HG02642 (cell line): ENCODE measurements at regions not wholly inside any gene's neighbourhood (a gene's known extent, or its start where the extent isn't known, plus 50 kb on each side); places are given as distances from the start of the nearest gene placed in this dataset.
"Not testable (repeated sequence)": the region's sequence is repeated elsewhere in the genome, so short reads cannot be mapped to it uniquely, and the experiment has no call there.

Experiments
- ATAC-seq: cut with Tn5 transposase; IDR thresholded peaks from one replicate; pipeline ENCODE4 v1.9.1; 2021; ENCODE audit warnings: mild to moderate bottlenecking; ENCODE audit not compliant: unreplicated experiment, poor library complexity

DNA sequence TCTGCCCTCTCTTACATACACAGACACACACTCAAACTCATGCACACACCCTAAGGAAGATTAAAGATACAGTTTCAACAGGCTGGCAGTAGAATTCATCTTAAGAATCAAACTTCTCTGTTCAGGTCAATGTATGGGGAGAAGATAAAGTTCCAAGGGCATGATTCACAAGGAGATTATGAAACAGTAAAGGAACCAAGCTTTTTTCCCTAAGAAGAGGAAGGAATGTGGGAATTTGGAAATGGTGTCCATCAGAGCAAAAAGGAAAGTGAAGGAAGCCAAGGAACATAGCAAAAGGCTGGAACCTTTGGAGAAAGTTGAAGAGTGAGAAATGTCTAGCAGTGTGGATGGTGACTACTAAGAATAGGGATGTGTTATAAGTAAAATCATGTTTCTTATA lies 191.0 kb upstream of the NPY2R start:
- ATAC-seq = no peak

- peak; percentile 79 for ATAC-seq
Observed at GRCh38 chr4:155025762-155026457, 182.5 kb upstream of the NPY2R start.

- ATAC-seq = no peak
Observed at GRCh38 chr4:155026715-155027114, 181.7 kb upstream of the NPY2R start.

GRCh38 chr4:155032521-155033229 lies 175.8 kb upstream of the NPY2R start:
- ATAC-seq = no peak

- no peak for ATAC-seq
Observed at GRCh38 chr4:155033604-155034003, 174.8 kb upstream of the NPY2R start.

DNA sequence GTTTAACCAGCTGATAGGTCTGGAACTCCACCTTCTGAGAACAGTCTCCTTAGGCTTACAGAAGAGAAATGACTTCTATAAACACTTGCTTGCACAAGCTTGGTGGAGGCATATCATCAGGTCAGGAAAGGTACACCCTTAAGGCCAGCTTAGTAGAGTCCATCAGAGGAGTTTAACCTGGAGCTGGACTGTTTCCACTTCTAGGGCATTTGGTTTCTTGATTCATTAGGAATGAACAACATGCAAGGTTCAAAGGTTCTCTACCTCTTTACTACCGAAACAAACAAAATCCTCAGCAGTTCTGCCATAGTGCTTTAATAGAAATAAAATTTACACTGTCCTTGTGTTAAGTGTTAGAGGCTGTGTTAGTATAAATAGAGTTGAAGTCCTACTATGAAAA lies 171.4 kb upstream of the NPY2R start:
- ATAC-seq = no peak

- no peak for ATAC-seq
Observed at GRCh38 chr4:155038459-155038858, 170.0 kb upstream of the NPY2R start.

- ATAC-seq = no peak
Observed at GRCh38 chr4:155039162-155039561, 169.3 kb upstream of the NPY2R start.

- no peak for ATAC-seq
Observed at GRCh38 chr4:155040031-155040430, 168.4 kb upstream of the NPY2R start.

- no peak for ATAC-seq
Observed at GRCh38 chr4:155042014-155042413, 166.4 kb upstream of the NPY2R start.

DNA sequence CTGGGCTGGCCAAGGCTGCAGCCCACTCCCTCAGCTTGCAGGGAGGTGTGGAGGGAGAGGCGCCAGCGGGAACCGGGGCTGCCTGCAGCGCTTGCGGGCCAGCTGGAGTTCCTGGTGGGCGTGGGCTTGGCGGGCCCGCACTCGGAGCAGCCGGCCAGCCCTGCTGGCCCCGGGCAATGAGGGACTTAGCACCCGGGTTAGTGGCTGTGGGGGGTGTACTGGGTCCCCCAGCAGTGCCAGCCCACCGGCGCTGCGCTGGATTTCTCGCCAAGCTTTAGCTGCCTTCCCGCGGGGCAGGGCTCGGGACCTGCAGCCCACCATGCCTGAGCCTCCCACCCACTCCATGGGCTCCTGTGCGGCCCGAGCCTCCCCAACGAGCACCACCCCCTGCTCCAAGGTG lies 164.2 kb upstream of the NPY2R start:
- ATAC-seq = not testable (repeated sequence)

GRCh38 chr4:155047755-155048154 lies 160.7 kb upstream of the NPY2R start:
- ATAC-seq = no peak

GRCh38 chr4:155054042-155054441 lies 154.4 kb upstream of the NPY2R start:
- not testable (repeated sequence) for ATAC-seq

DNA sequence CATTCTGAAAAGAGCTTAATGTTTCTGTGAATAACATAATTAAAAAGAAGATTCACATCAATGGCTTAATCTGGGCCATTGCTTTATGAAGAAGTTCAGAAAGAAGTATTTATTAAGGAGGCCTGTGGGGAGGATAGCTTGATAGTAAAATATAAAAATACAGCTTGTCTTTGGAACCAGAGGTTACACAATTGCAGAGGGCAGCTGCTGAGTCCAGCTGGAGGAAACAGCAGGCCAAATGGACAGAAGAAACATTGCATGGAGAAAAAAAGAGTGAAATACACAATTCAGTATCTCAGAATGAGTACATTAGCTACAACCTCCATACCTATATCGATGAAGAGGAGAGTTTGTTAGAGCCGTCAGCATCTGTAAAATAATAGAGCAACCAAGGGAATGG lies 148.0 kb upstream of the NPY2R start:
- no peak for ATAC-seq

GRCh38 chr4:155060873-155061272 lies 147.6 kb upstream of the NPY2R start:
- no peak for ATAC-seq

DNA sequence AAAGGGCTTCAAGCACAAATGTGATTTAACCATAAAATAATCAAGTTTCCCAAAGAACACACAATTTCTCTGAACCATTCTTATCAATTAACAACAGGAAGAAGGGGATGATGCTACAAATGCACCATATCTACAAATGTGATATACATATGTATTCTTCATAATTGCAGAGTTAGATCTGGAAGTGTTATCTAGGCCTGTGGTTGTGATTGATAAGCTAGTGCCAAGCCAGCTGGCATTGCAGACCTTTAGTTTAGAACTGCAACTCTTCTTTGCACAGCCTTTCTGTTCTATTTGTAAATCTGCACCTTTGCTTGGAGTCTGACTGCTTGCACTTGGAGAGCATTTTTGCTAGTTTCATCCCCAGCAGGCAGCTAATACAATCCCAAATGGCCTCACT lies 145.5 kb upstream of the NPY2R start:
- ATAC-seq = no peak

DNA sequence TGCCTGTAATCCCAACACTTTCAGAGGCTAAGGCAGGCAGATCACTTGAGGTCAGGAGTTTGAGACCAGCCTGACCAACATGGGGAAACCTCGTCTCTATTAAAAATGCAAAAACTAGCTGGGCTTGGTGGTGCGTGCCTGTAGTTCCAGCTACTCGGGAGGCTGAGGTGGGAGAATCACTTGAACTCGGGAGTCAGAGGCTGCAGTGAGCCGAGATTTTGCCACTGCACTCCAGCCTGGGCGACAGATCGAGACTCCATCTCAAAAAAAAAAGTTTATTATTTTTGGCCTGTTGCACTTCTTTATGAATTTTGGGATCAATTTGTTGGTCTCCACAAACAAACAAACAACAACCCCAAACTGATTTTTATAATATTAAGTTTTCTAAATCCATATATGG lies 143.5 kb upstream of the NPY2R start:
- not testable (repeated sequence) for ATAC-seq

- ATAC-seq = no peak
Observed at GRCh38 chr4:155066871-155067270, 141.6 kb upstream of the NPY2R start.

GRCh38 chr4:155071962-155072361 lies 136.5 kb upstream of the NPY2R start:
- ATAC-seq = no peak

DNA sequence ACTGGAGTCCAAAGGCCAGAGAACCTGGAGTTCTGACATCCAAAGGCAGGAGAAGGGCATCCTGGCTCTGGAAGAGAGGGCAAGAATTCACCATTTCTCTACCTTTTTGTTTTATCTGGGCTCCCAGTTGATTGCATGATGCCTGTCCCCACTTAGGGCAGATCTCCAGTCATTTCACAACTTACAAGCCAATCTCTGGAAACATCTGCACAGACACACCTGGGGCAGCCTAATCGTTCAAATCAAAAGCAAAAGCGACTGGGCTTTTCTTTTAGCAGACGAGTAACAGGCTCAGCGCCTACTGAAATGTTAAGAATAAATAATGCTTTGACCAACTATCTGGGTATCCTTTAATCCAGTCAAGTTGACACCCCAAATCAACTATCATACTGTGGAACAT lies 136.0 kb upstream of the NPY2R start:
- no peak for ATAC-seq

- no peak for ATAC-seq
Observed at GRCh38 chr4:155073852-155074251, 134.6 kb upstream of the NPY2R start.

DNA sequence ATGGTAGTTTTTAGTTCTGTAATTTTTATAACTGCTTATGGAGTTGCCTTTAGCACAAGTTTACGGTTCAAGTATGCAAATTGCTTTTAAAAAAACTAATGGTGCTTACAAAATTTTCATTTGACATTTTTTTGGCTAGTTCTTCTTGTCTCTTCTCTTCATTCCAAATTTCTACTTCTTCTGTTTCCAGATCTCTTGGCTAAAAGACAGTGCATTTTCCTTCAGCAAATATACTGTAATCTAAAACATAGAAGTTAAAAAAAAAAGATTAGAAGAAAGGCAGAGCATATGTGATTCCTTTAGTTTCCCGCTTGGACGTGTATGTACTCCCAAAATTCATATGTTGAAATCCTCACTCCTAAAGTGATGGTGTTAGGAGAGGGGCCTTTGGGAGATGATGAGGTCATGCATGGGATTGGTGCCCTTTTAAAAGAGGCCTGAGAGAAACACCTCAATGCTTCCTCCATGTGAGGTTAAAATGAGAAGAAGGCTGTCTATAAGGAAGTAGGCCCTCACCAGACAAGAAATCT lies 132.1 kb upstream of the NPY2R start:
- no peak for ATAC-seq
